Naive thymus-derived CD4-positive, alpha-beta T cell (primary cell): ENCODE measurements at regions not wholly inside any gene's neighbourhood (a gene's known extent, or its start where the extent isn't known, plus 50 kb on each side); places are given as distances from the start of the nearest gene placed in this dataset.

Experiments used
- ATAC-seq: fragments of 150-1000 bp; cut with Tn5 transposase; 2 replicates; pipeline ENCODE4 v1.10.0; 2021; ENCODE audit warnings: mild to moderate bottlenecking, moderate library complexity
- CTCF ChIA-PET: fragments of 350-600 bp; sonication (Branson Sonifier 250); formaldehyde crosslinking; loops from one replicate; lab custom pipeline; 2021; ENCODE audit warnings: antibody characterized with exemption; lab: Charles Lee
- POLR2A ChIA-PET: fragments of 350-600 bp; sonication (Branson Sonifier 250); formaldehyde crosslinking; loops from one replicate; lab custom pipeline; 2021; ENCODE audit warnings: antibody characterized with exemption, inconsistent platforms; lab: Charles Lee
- DNase-seq, 9 donors: peaks; one replicate each; pipeline versions ENCODE4 v3.0.0 to v3.0.0-alpha.2; 2020 to 2022; ENCODE audit warnings: mixed read lengths in 1 of 9
- H3K27ac ChIP-seq: one replicate; pipeline ENCODE4 v1.7.0; 2013; ENCODE audit warnings: mild to moderate bottlenecking, low read depth, low read length, moderate library complexity
- H3K27me3 ChIP-seq, 2 donors: one replicate each; pipeline ENCODE4 v1.7.0; 2013; ENCODE audit warnings: low read length in 2 of 2, mild to moderate bottlenecking in 2 of 2, moderate library complexity in 2 of 2; ENCODE audit not compliant: control insufficient read depth in 2 of 2, insufficient read depth in 2 of 2
- H3K36me3 ChIP-seq, 3 experiments: 1 replicate in 2 of 3; 2 replicates in 1 of 3; pipeline ENCODE4 v1.7.0; 2013; ENCODE audit warnings: low read length in 3 of 3, mild to moderate bottlenecking in 3 of 3, moderate library complexity in 1 of 3; ENCODE audit not compliant: insufficient read depth in 3 of 3, control insufficient read depth in 2 of 3
- H3K4me1 ChIP-seq, 2 donors: one replicate each; pipeline ENCODE4 v1.7.0; 2013; ENCODE audit warnings: low read length in 2 of 2, mild to moderate bottlenecking in 2 of 2, moderate library complexity in 1 of 2; ENCODE audit not compliant: control insufficient read depth in 2 of 2, insufficient read depth in 2 of 2
- H3K4me3 ChIP-seq: 2 replicates; pipeline ENCODE4 v1.7.0; 2013; ENCODE audit warnings: mild to moderate bottlenecking, low read length
- H3K9me3 ChIP-seq, 3 experiments: 1 replicate in 2 of 3; 2 replicates in 1 of 3; pipeline ENCODE4 v1.7.0; 2013; ENCODE audit warnings: low read length in 3 of 3; ENCODE audit not compliant: control insufficient read depth in 2 of 3
- H3K27ac Mint-ChIP-seq, 9 donors: one replicate each; pipeline ENCODE4 v1.8.0; 2020 to 2022; ENCODE audit warnings: mixed read lengths in 9 of 9, mild to moderate bottlenecking in 8 of 9, moderate library complexity in 5 of 9, inconsistent platforms in 2 of 9
- H3K27me3 Mint-ChIP-seq, 5 donors: one replicate each; pipeline ENCODE4 v1.8.0; 2021 to 2022; ENCODE audit warnings: mixed read lengths in 5 of 5, mild to moderate bottlenecking in 1 of 5
- H3K36me3 Mint-ChIP-seq, 5 donors: one replicate each; pipeline ENCODE4 v1.8.0; 2020 to 2022; ENCODE audit warnings: mixed read lengths in 5 of 5, mild to moderate bottlenecking in 3 of 5, inconsistent platforms in 1 of 5
- H3K4me1 Mint-ChIP-seq, 7 donors: one replicate each; pipeline ENCODE4 v1.8.0; 2020 to 2022; ENCODE audit warnings: mixed read lengths in 7 of 7, mild to moderate bottlenecking in 3 of 7, inconsistent platforms in 1 of 7
- H3K4me3 Mint-ChIP-seq, 10 donors: one replicate each; pipeline ENCODE4 v1.8.0; 2020 to 2022; ENCODE audit warnings: mild to moderate bottlenecking in 10 of 10, mixed read lengths in 10 of 10, moderate library complexity in 6 of 10, inconsistent platforms in 2 of 10
- H3K9me3 Mint-ChIP-seq, 11 donors: one replicate each; pipeline ENCODE4 v1.8.0; 2020 to 2022; ENCODE audit warnings: mixed read lengths in 11 of 11, mild to moderate bottlenecking in 4 of 11, inconsistent platforms in 1 of 11, moderate library complexity in 1 of 11
- intact Hi-C, 2 donors: fragments of 100-400 bp; cut with micrococcal nuclease; formaldehyde crosslinking; loops; one replicate each; pipeline ENCODE4 v1.15.1; 2023

- POLR2A ChIA-PET, result interaction anchor here (0.6 to 0.7 kb wide), 2 partner anchors 35 to 195 kb away, joined by 4 read pairs; no protein-coding TSS in a partner anchor
- peaks cover 0 to 8% (median 0%) of the 10 kb centered on the region in 5 donors for H3K36me3 Mint-ChIP-seq
Observed at GRCh38 chr2:217749008-217749407, 253.8 kb downstream of the TNS1 start.

GRCh38 chr2:217746808-217747207, 256.0 kb downstream of the TNS1 start:
- DNase-seq (no peak), ATAC-seq (no peak)
- no peaks in the 10 kb centered on the region for H3K9me3 ChIP-seq
- CTCF ChIA-PET, result no interaction called here
- Mint-ChIP-seq H3K27me3 (no peaks in the 10 kb centered on the region), H3K9me3 (no peaks in the 10 kb centered on the region), H3K4me1 (peaks cover 0 to 2% (median 1%) of the 10 kb centered on the region in 7 donors), H3K4me3 (no peak overlapping the region), H3K27ac (no peak overlapping the region), H3K36me3 (peaks cover 0 to 4% (median 0%) of the 10 kb centered on the region in 5 donors)
- H3K4me1 ChIP-seq, result no peaks in the 10 kb centered on the region
- H3K36me3 ChIP-seq, result no peaks in the 10 kb centered on the region
- H3K27me3 ChIP-seq, result no peaks in the 10 kb centered on the region
- no peak overlapping the region for H3K27ac ChIP-seq
- POLR2A ChIA-PET, result no interaction called here
- intact Hi-C loops, result no loop called here
- H3K4me3 ChIP-seq, result no peak overlapping the region

More at GRCh38 chr2:217749008-217749407, 253.8 kb downstream of the TNS1 start:
- DNase-seq, result no peak
- intact Hi-C loops, result no loop called here
- H3K27ac Mint-ChIP-seq, result peak overlapping the region in 1 of 9 donors; percentile 13
- Histone ChIP-seq H3K27ac (no peak overlapping the region), H3K4me1 (no peaks in the 10 kb centered on the region), H3K36me3 (no peaks in the 10 kb centered on the region), H3K9me3 (no peaks in the 10 kb centered on the region), H3K27me3 (no peaks in the 10 kb centered on the region), H3K4me3 (no peak overlapping the region)
- peaks cover 0 to 1% (median 0%) of the 10 kb centered on the region in 11 donors for H3K9me3 Mint-ChIP-seq
- CTCF ChIA-PET, result interaction anchor here (1.3 kb wide), 1 partner anchor 21 kb away, joined by 11 read pairs; no protein-coding TSS in a partner anchor
- H3K4me3 Mint-ChIP-seq, result no peak overlapping the region
- no peaks in the 10 kb centered on the region for H3K27me3 Mint-ChIP-seq
- peaks cover 0 to 7% (median 5%) of the 10 kb centered on the region in 7 donors for H3K4me1 Mint-ChIP-seq
- no peak for ATAC-seq

- Histone ChIP-seq H3K27ac (no peak overlapping the region), H3K4me3 (no peak overlapping the region), H3K4me1 (no peaks in the 10 kb centered on the region), H3K27me3 (no peaks in the 10 kb centered on the region), H3K9me3 (no peaks in the 10 kb centered on the region), H3K36me3 (no peaks in the 10 kb centered on the region)
- Mint-ChIP-seq H3K4me3 (no peak overlapping the region), H3K27ac (no peak overlapping the region), H3K4me1 (peaks cover 0 to 6% (median 0%) of the 10 kb centered on the region in 7 donors), H3K36me3 (peaks cover 0 to 4% (median 0%) of the 10 kb centered on the region in 5 donors), H3K9me3 (no peaks in the 10 kb centered on the region), H3K27me3 (peaks cover 0 to 2% (median 0%) of the 10 kb centered on the region in 5 donors)
- DNase-seq, result no peak
- ATAC-seq, result no peak
- intact Hi-C loops, result no loop called here
- ChIA-PET CTCF (no interaction called here), POLR2A (no interaction called here)
Observed at GRCh38 chr2:217743966-217744761, 258.6 kb downstream of the TNS1 start.

GRCh38 chr2:217743407-217743806, 259.4 kb downstream of the TNS1 start:
- CTCF ChIA-PET, result no interaction called here
- Histone ChIP-seq H3K9me3 (no peaks in the 10 kb centered on the region), H3K4me3 (no peak overlapping the region), H3K36me3 (no peaks in the 10 kb centered on the region), H3K4me1 (no peaks in the 10 kb centered on the region), H3K27ac (no peak overlapping the region), H3K27me3 (no peaks in the 10 kb centered on the region)
- ATAC-seq (no peak), DNase-seq (no peak)
- peaks cover 0 to 2% (median 0%) of the 10 kb centered on the region in 5 donors for H3K27me3 Mint-ChIP-seq
- POLR2A ChIA-PET, result no interaction called here
- H3K36me3 Mint-ChIP-seq, result peaks cover 0 to 4% (median 0%) of the 10 kb centered on the region in 5 donors
- intact Hi-C loops, result no loop called here
- H3K9me3 Mint-ChIP-seq, result no peaks in the 10 kb centered on the region
- H3K4me3 Mint-ChIP-seq, result no peak overlapping the region
- H3K27ac Mint-ChIP-seq, result no peak overlapping the region
- H3K4me1 Mint-ChIP-seq, result peaks cover 0 to 6% (median 0%) of the 10 kb centered on the region in 7 donors

- Histone ChIP-seq H3K4me3 (no peak overlapping the region), H3K4me1 (no peaks in the 10 kb centered on the region), H3K27me3 (no peaks in the 10 kb centered on the region), H3K27ac (no peak overlapping the region), H3K9me3 (no peaks in the 10 kb centered on the region), H3K36me3 (no peaks in the 10 kb centered on the region)
- Mint-ChIP-seq H3K27me3 (peaks cover 0 to 4% (median 0%) of the 10 kb centered on the region in 5 donors), H3K27ac (no peak overlapping the region), H3K36me3 (peaks cover 0 to 4% (median 0%) of the 10 kb centered on the region in 5 donors), H3K9me3 (no peaks in the 10 kb centered on the region), H3K4me1 (peaks cover 0 to 6% (median 0%) of the 10 kb centered on the region in 7 donors), H3K4me3 (no peak overlapping the region)
- ChIA-PET POLR2A (no interaction called here), CTCF (no interaction called here)
- ATAC-seq (no peak), DNase-seq (no peak)
- intact Hi-C loops, result no loop called here
Observed at GRCh38 chr2:217742841-217743240, 260.0 kb downstream of the TNS1 start.

GRCh38 chr2:217742276-217742675, 260.5 kb downstream of the TNS1 start:
- no peak overlapping the region for H3K27ac ChIP-seq
- no peaks in the 10 kb centered on the region for H3K4me1 ChIP-seq
- H3K4me3 ChIP-seq, result no peak overlapping the region
- Mint-ChIP-seq H3K4me3 (no peak overlapping the region), H3K9me3 (no peaks in the 10 kb centered on the region), H3K27ac (peak overlapping the region in 1 of 9 donors; percentile 26), H3K27me3 (peaks cover 0 to 4% (median 0%) of the 10 kb centered on the region in 5 donors), H3K36me3 (peaks cover 0 to 4% (median 0%) of the 10 kb centered on the region in 5 donors), H3K4me1 (peaks cover 0 to 6% (median 0%) of the 10 kb centered on the region in 7 donors)
- ChIA-PET CTCF (no interaction called here), POLR2A (no interaction called here)
- no peaks in the 10 kb centered on the region for H3K9me3 ChIP-seq
- intact Hi-C loops, result no loop called here
- ATAC-seq, result no peak
- H3K36me3 ChIP-seq, result no peaks in the 10 kb centered on the region
- DNase-seq, result no peak
- no peaks in the 10 kb centered on the region for H3K27me3 ChIP-seq
